CD14-positive monocyte (primary cell): ENCODE measurements at regions not wholly inside any gene's neighbourhood (a gene's known extent, or its start where the extent isn't known, plus 50 kb on each side); places are given as distances from the start of the nearest gene placed in this dataset.

Source experiments
- DNase-seq, 3 donors: peaks; one replicate each; pipeline ENCODE4 v3.0.0-alpha.2; 2011 to 2022
- H2AFZ ChIP-seq: 2 replicates; pipeline ENCODE4 v1.6.0; 2012; ENCODE audit warnings: mild to moderate bottlenecking, low read depth, low read length, inconsistent platforms; ENCODE audit not compliant: insufficient read depth, poor library complexity, severe bottlenecking
- H3K27ac ChIP-seq, 2 donors: 1 replicate in 1 of 2; 2 replicates in 1 of 2; pipeline ENCODE4 v1.5.1; 2012 to 2013; ENCODE audit warnings: low read length in 2 of 2, control low read depth in 1 of 2, inconsistent platforms in 1 of 2, low read depth in 1 of 2, mild to moderate bottlenecking in 1 of 2
- H3K27me3 ChIP-seq, 2 donors: one replicate each; pipeline versions ENCODE4 v1.6.0 to v1.6.1; 2011 to 2013; ENCODE audit warnings: low read length in 2 of 2; ENCODE audit not compliant: control insufficient read depth in 2 of 2, insufficient read depth in 2 of 2
- H3K36me3 ChIP-seq, 2 donors: replicated peaks in 1 of 2; 1 replicate in 1 of 2; 2 replicates in 1 of 2; pipeline versions ENCODE4 v1.5.1 to v1.6.1; 2012 to 2013; ENCODE audit warnings: low read length in 2 of 2, control low read depth in 1 of 2, inconsistent platforms in 1 of 2, mild to moderate bottlenecking in 1 of 2; ENCODE audit not compliant: insufficient read depth in 2 of 2, control insufficient read depth in 1 of 2
- H3K4me1 ChIP-seq, 2 donors: 1 replicate in 1 of 2; 2 replicates in 1 of 2; pipeline versions ENCODE4 v1.5.1 to v1.6.1; 2012 to 2013; ENCODE audit warnings: low read length in 2 of 2, control low read depth in 1 of 2, inconsistent platforms in 1 of 2, mild to moderate bottlenecking in 1 of 2, moderate library complexity in 1 of 2; ENCODE audit not compliant: insufficient read depth in 2 of 2, control insufficient read depth in 1 of 2
- H3K4me2 ChIP-seq: replicated peaks from 2 replicates; pipeline ENCODE3; 2012; ENCODE audit warnings: low read length, moderate library complexity, mild to moderate bottlenecking; ENCODE audit not compliant: poor library complexity, severe bottlenecking; ENCODE audit errors: extremely low read depth
- H3K4me3 ChIP-seq, 3 experiments: fragments of 200-600 bp in 1 of 3; sonication (generic) in 1 of 3; replicated peaks in 1 of 3; 1 replicate in 2 of 3; 2 replicates in 1 of 3; pipeline ENCODE4 v1.5.1; 2011 to 2013; ENCODE audit warnings: low read length in 3 of 3, mild to moderate bottlenecking in 3 of 3, control low read depth in 2 of 3, low read depth in 2 of 3, inconsistent platforms in 1 of 3, moderate library complexity in 1 of 3
- H3K79me2 ChIP-seq: 2 replicates; pipeline ENCODE4 v1.6.0; 2012; ENCODE audit warnings: mild to moderate bottlenecking, control low read depth, inconsistent platforms, low read length, moderate library complexity; ENCODE audit not compliant: insufficient read depth
- H3K9ac ChIP-seq: 2 replicates; pipeline ENCODE4 v1.6.0; 2017; ENCODE audit warnings: low read length, mild to moderate bottlenecking; ENCODE audit not compliant: insufficient read depth, poor library complexity, severe bottlenecking
- H3K9me3 ChIP-seq, 2 donors: replicated peaks in 1 of 2; 1 replicate in 1 of 2; 2 replicates in 1 of 2; pipeline versions ENCODE4 v1.5.1 to v1.6.1; 2012 to 2013; ENCODE audit warnings: low read length in 2 of 2, control low read depth in 1 of 2; ENCODE audit not compliant: control insufficient read depth in 1 of 2, insufficient read depth in 1 of 2
- H4K20me1 ChIP-seq: 2 replicates; pipeline ENCODE4 v1.6.0; 2012; ENCODE audit warnings: mild to moderate bottlenecking, low read length, control low read depth, moderate library complexity; ENCODE audit not compliant: insufficient read depth
- H3K27ac Mint-ChIP-seq, 7 donors: one replicate each; pipeline ENCODE4 v1.8.0; 2020; ENCODE audit warnings: mild to moderate bottlenecking in 7 of 7, mixed read lengths in 7 of 7, moderate library complexity in 6 of 7, inconsistent platforms in 2 of 7
- H3K27me3 Mint-ChIP-seq, 3 donors: one replicate each; pipeline ENCODE4 v1.8.0; 2021 to 2022; ENCODE audit warnings: low read depth in 3 of 3, mild to moderate bottlenecking in 3 of 3, mixed read lengths in 3 of 3, moderate library complexity in 3 of 3, inconsistent platforms in 1 of 3
- H3K36me3 Mint-ChIP-seq, 2 donors: one replicate each; pipeline ENCODE4 v1.8.0; 2020; ENCODE audit warnings: mixed read lengths in 2 of 2, inconsistent platforms in 1 of 2, mild to moderate bottlenecking in 1 of 2
- H3K4me1 Mint-ChIP-seq: one replicate; pipeline ENCODE4 v1.8.0; 2020; ENCODE audit warnings: mild to moderate bottlenecking, mixed read lengths
- H3K4me3 Mint-ChIP-seq, 2 donors: one replicate each; pipeline ENCODE4 v1.8.0; 2020; ENCODE audit warnings: mild to moderate bottlenecking in 2 of 2, mixed read lengths in 2 of 2, moderate library complexity in 1 of 2
- H3K9me3 Mint-ChIP-seq, 7 donors: one replicate each; pipeline ENCODE4 v1.8.0; 2020 to 2022; ENCODE audit warnings: mixed read lengths in 7 of 7, mild to moderate bottlenecking in 6 of 7, moderate library complexity in 6 of 7, inconsistent platforms in 2 of 7
- CTCF ChIP-seq: fragments of 200-600 bp; IDR thresholded peaks from one replicate; pipeline ENCODE4 v1.8.0; 2022; ENCODE audit warnings: antibody characterized with exemption, mild to moderate bottlenecking
- WGBS: methylation state at CpG from one replicate; pipeline ENCODE4 v1.1.5; 2013; ENCODE audit warnings: missing lambda C conversion rate; ENCODE audit not compliant: insufficient coverage; 5-methylcytosine and 5-hydroxymethylcytosine counted together
- intact Hi-C, 2 donors: fragments of 100-400 bp; cut with micrococcal nuclease; formaldehyde crosslinking; loops; one replicate each; pipeline versions ENCODE4 v1.15.0 to v1.15.1; 2023

- Histone ChIP-seq H4K20me1 (no peaks in the 10 kb centered on the region), H3K79me2 (no peaks in the 10 kb centered on the region), H3K4me3 (no peak overlapping the region), H3K27me3 (no peaks in the 10 kb centered on the region), H3K27ac (no peak overlapping the region), H3K4me1 (no peaks in the 10 kb centered on the region), H3K9me3 (peaks cover 0 to 18% of the 10 kb centered on the region in 2 donors), H3K9ac (no peak overlapping the region), H3K4me2 (no peak overlapping the region), H2AFZ (no peak overlapping the region), H3K36me3 (no peaks in the 10 kb centered on the region)
- intact Hi-C loops, result no loop called here
- no peak for TF ChIP-seq CTCF
- no peaks in the 10 kb centered on the region for H3K27me3 Mint-ChIP-seq
- no peaks in the 10 kb centered on the region for H3K36me3 Mint-ChIP-seq
- no peaks in the 10 kb centered on the region for H3K4me1 Mint-ChIP-seq
- H3K27ac Mint-ChIP-seq, result no peak overlapping the region
- H3K4me3 Mint-ChIP-seq, result no peak overlapping the region
- WGBS, result no CpG with 5 or more reads among the region's 1 CpG
- peaks cover 0 to 11% (median 4%) of the 10 kb centered on the region in 7 donors for H3K9me3 Mint-ChIP-seq
- no peak for DNase-seq
Observed at GRCh38 chr3:106327696-106328025, 458.8 kb upstream of the CBLB start.

GRCh38 chr3:106328224-106328623 is 459.4 kb upstream of the CBLB start:
- WGBS, result no CpG with 5 or more reads among the region's 2 CpGs
- TF ChIP-seq CTCF, result no peak
- H3K79me2 ChIP-seq, result no peaks in the 10 kb centered on the region

More at GRCh38 chr3:106328224-106328623, 459.4 kb upstream of the CBLB start:
- DNase-seq, result no peak
- H3K9ac ChIP-seq, result no peak overlapping the region
- no peak overlapping the region for H3K27ac ChIP-seq
- no peaks in the 10 kb centered on the region for H3K4me1 ChIP-seq
- H3K4me3 ChIP-seq, result no peak overlapping the region
- H4K20me1 ChIP-seq, result no peaks in the 10 kb centered on the region
- no peaks in the 10 kb centered on the region for H3K4me1 Mint-ChIP-seq
- no peak overlapping the region for H3K27ac Mint-ChIP-seq
- intact Hi-C loops, result no loop called here
- H3K4me3 Mint-ChIP-seq, result no peak overlapping the region
- H3K9me3 Mint-ChIP-seq, result peaks cover 0 to 11% (median 4%) of the 10 kb centered on the region in 7 donors
- H3K27me3 Mint-ChIP-seq, result peaks cover 0 to 2% (median 0%) of the 10 kb centered on the region in 3 donors
- no peaks in the 10 kb centered on the region for H3K36me3 Mint-ChIP-seq
- no peak overlapping the region for H2AFZ ChIP-seq
- H3K4me2 ChIP-seq, result no peak overlapping the region
- H3K36me3 ChIP-seq, result no peaks in the 10 kb centered on the region
- H3K27me3 ChIP-seq, result no peaks in the 10 kb centered on the region
- H3K9me3 ChIP-seq, result peaks cover 0 to 18% of the 10 kb centered on the region in 2 donors
